Endodermal cell (in vitro differentiated cells): ENCODE measurements at regions not wholly inside any gene's neighbourhood (a gene's known extent, or its start where the extent isn't known, plus 50 kb on each side); places are given as distances from the start of the nearest gene placed in this dataset.

Source experiments
- DNase-seq: peaks from one replicate; pipeline ENCODE4 v3.0.0-alpha.2; 2017
- H3K27ac ChIP-seq: 2 replicates; pipeline ENCODE4 v1.5.1; 2013; ENCODE audit warnings: mild to moderate bottlenecking, low read depth, low read length, moderate library complexity
- H3K27me3 ChIP-seq: 2 replicates; pipeline ENCODE4 v1.6.1; 2013; ENCODE audit warnings: mild to moderate bottlenecking, low read length, moderate library complexity; ENCODE audit not compliant: insufficient read depth, control insufficient read depth, poor library complexity, severe bottlenecking
- H3K36me3 ChIP-seq: 2 replicates; pipeline ENCODE4 v1.7.0; 2013; ENCODE audit warnings: mild to moderate bottlenecking, low read length, moderate library complexity; ENCODE audit not compliant: control insufficient read depth, insufficient read depth
- H3K4me1 ChIP-seq: one replicate; pipeline ENCODE4 v1.7.0; 2013; ENCODE audit warnings: low read length; ENCODE audit not compliant: control insufficient read depth, insufficient read depth
- H3K4me3 ChIP-seq: 2 replicates; pipeline ENCODE4 v1.5.1; 2013; ENCODE audit warnings: mild to moderate bottlenecking, low read length, moderate library complexity
- H3K9ac ChIP-seq: 2 replicates; pipeline ENCODE4 v1.6.1; 2013; ENCODE audit warnings: mild to moderate bottlenecking, low read length, moderate library complexity; ENCODE audit not compliant: poor library complexity, severe bottlenecking; ENCODE audit errors: extremely low read depth
- H3K9me3 ChIP-seq: 2 replicates; pipeline ENCODE4 v1.6.1; 2013; ENCODE audit warnings: mild to moderate bottlenecking, low read length, moderate library complexity; ENCODE audit not compliant: control insufficient read depth
- H3K27ac Mint-ChIP-seq: 2 replicates; pipeline ENCODE4 v1.8.0; 2020; ENCODE audit warnings: mixed read lengths
- H3K27me3 Mint-ChIP-seq: 2 replicates; pipeline ENCODE4 v1.8.0; 2021; ENCODE audit warnings: mild to moderate bottlenecking, mixed read lengths; ENCODE audit not compliant: insufficient read depth
- H3K36me3 Mint-ChIP-seq: 2 replicates; pipeline ENCODE4 v1.8.0; 2020; ENCODE audit warnings: low read depth, mixed read lengths
- H3K4me1 Mint-ChIP-seq: 2 replicates; pipeline ENCODE4 v1.8.0; 2020; ENCODE audit warnings: mixed read lengths
- H3K4me3 Mint-ChIP-seq: 2 replicates; pipeline ENCODE4 v1.8.0; 2020; ENCODE audit warnings: mild to moderate bottlenecking, moderate library complexity, mixed read lengths
- H3K9me3 Mint-ChIP-seq: 2 replicates; pipeline ENCODE4 v1.8.0; 2020; ENCODE audit warnings: mild to moderate bottlenecking, mixed read lengths
- WGBS, 2 experiments: methylation state at CpG; one replicate each; pipeline versions ENCODE4 v1.1.5 to v1.1.7; 2013; ENCODE audit warnings: missing lambda C conversion rate in 2 of 2, mixed read lengths in 1 of 2; ENCODE audit not compliant: insufficient coverage in 1 of 2, insufficient read length in 1 of 2; 5-methylcytosine and 5-hydroxymethylcytosine counted together
- TF ChIP-seq, protein P1 (sequence below): fragments of 200-600 bp; sonication (generic); conservative IDR thresholded peaks from 2 replicates; pipeline ENCODE4 v1.5.0; 2021; ENCODE audit warnings: antibody characterized with exemption, mild to moderate bottlenecking

DNA sequence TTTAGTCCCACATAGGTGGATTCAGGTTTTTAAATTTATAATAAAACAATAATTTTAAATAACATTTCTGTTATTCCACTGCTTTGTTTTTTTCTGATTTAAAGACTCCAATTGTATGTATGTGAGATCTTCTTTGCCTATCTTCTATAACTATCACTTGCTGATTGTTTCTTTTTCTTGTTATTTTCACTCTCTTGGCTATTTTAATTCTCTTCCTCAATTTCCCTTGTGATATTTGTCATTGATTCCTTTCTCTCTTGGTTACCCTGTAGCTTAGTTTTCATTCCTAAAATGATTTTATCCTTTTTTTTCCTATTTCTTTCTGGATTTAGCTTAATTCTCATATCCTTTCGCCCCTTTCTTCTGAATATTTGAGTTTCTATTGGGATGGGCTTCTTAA, 227.3 kb upstream of the TENT5A start:
- WGBS, 2 experiments = no CpG with 5 or more reads among the region's 1 CpG
- TF ChIP-seq, protein P1, sequence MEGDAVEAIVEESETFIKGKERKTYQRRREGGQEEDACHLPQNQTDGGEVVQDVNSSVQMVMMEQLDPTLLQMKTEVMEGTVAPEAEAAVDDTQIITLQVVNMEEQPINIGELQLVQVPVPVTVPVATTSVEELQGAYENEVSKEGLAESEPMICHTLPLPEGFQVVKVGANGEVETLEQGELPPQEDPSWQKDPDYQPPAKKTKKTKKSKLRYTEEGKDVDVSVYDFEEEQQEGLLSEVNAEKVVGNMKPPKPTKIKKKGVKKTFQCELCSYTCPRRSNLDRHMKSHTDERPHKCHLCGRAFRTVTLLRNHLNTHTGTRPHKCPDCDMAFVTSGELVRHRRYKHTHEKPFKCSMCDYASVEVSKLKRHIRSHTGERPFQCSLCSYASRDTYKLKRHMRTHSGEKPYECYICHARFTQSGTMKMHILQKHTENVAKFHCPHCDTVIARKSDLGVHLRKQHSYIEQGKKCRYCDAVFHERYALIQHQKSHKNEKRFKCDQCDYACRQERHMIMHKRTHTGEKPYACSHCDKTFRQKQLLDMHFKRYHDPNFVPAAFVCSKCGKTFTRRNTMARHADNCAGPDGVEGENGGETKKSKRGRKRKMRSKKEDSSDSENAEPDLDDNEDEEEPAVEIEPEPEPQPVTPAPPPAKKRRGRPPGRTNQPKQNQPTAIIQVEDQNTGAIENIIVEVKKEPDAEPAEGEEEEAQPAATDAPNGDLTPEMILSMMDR = no peak
- no peaks in the 10 kb centered on the region for H3K4me1 Mint-ChIP-seq

DNA sequence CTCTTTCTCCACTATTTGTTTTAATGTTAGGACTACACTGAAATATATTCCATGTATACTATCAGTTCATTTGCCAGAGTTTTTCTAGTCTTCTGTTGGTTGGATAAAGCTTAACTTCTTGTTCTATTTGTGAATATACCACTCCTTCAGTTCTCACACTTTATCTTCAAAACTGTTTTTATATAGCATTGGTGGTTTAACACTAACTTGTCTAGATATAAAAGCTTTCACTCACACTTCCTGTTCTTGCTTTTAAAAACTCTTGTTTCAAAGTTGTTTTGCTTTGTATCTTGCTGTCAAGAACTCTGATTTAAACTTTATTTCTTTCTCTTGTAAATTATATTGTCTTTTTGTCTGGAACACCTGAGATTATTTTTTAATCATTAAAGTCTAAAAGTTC, 226.8 kb upstream of the TENT5A start:
- Histone ChIP-seq H3K27ac (no peak overlapping the region), H3K36me3 (no peaks in the 10 kb centered on the region), H3K4me1 (no peaks in the 10 kb centered on the region), H3K9ac (no peak overlapping the region), H3K27me3 (no peaks in the 10 kb centered on the region), H3K9me3 (peaks cover 7% of the 10 kb centered on the region), H3K4me3 (no peak overlapping the region)
- no peak overlapping the region for H3K27ac Mint-ChIP-seq
- no peak overlapping the region for H3K4me3 Mint-ChIP-seq
- H3K27me3 Mint-ChIP-seq = no peaks in the 10 kb centered on the region
- no peak for DNase-seq
- H3K4me1 Mint-ChIP-seq = no peaks in the 10 kb centered on the region
- H3K9me3 Mint-ChIP-seq = peaks cover 13% of the 10 kb centered on the region
- TF ChIP-seq, protein P1 = no peak
- no peaks in the 10 kb centered on the region for H3K36me3 Mint-ChIP-seq

More for the DNA sequence above, 227.3 kb upstream of the TENT5A start:
- Mint-ChIP-seq H3K27ac (no peak overlapping the region), H3K27me3 (no peaks in the 10 kb centered on the region), H3K36me3 (no peaks in the 10 kb centered on the region), H3K4me3 (no peak overlapping the region), H3K9me3 (peaks cover 8% of the 10 kb centered on the region)
- peaks cover 7% of the 10 kb centered on the region for H3K9me3 ChIP-seq
- H3K27me3 ChIP-seq = no peaks in the 10 kb centered on the region
- H3K9ac ChIP-seq = no peak overlapping the region
- no peaks in the 10 kb centered on the region for H3K4me1 ChIP-seq
- no peak for DNase-seq
- H3K4me3 ChIP-seq = no peak overlapping the region
- no peak overlapping the region for H3K27ac ChIP-seq
- H3K36me3 ChIP-seq = no peaks in the 10 kb centered on the region

DNA sequence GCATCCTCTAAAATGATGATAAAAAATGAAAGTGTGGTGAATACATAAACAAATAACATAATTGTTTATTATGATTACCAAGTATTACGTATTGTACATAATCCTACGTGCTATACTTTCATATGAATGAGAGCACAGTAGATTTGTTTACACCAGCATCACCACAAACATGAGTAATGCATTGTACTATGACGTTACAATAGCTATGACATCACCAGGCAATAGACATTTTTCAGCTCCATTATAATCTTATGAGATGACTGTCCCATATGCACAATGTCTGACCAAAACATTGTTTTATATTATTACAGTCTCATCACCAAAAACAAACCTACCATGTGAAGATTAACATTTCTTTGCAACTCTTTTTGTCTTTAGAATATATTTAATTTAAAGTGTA, 225.7 kb upstream of the TENT5A start:
- no peak overlapping the region for H3K4me3 ChIP-seq
- no peaks in the 10 kb centered on the region for H3K27me3 Mint-ChIP-seq
- WGBS, 2 experiments = 86 to 97% methylated on average over 1 to 3 of the region's 3 CpGs
- no peak for DNase-seq
- H3K9me3 ChIP-seq = peaks cover 7% of the 10 kb centered on the region
- H3K27ac ChIP-seq = no peak overlapping the region
- no peaks in the 10 kb centered on the region for H3K27me3 ChIP-seq
- H3K4me3 Mint-ChIP-seq = no peak overlapping the region
- no peaks in the 10 kb centered on the region for H3K4me1 ChIP-seq
- no peaks in the 10 kb centered on the region for H3K36me3 ChIP-seq
- TF ChIP-seq, protein P1 = no peak
- H3K4me1 Mint-ChIP-seq = no peaks in the 10 kb centered on the region
- H3K27ac Mint-ChIP-seq = no peak overlapping the region
- no peak overlapping the region for H3K9ac ChIP-seq
- H3K9me3 Mint-ChIP-seq = peaks cover 24% of the 10 kb centered on the region
- no peaks in the 10 kb centered on the region for H3K36me3 Mint-ChIP-seq
